Uterus (tissue), 3 donors: ENCODE measurements at regions not wholly inside any gene's neighbourhood (a gene's known extent, or its start where the extent isn't known, plus 50 kb on each side); places are given as distances from the start of the nearest gene placed in this dataset.

Experiments used
- DNase-seq, 2 donors: peaks; one replicate each; pipeline ENCODE4 v3.0.0-alpha.2; 2019 to 2020
- H3K27ac ChIP-seq, 2 donors: fragments of 200-600 bp; sonication (generic); 1 replicate in 1 of 2; 2 replicates in 1 of 2; pipeline ENCODE4 v1.5.1; 2016 to 2018
- H3K27me3 ChIP-seq, 2 donors: fragments of 200-600 bp; sonication (generic); one replicate each; pipeline ENCODE4 v1.5.1; 2018 to 2019; ENCODE audit warnings: control low read depth in 1 of 2
- H3K36me3 ChIP-seq, 2 donors: fragments of 200-600 bp; sonication (generic); one replicate each; pipeline ENCODE4 v1.5.1; 2019; ENCODE audit warnings: control low read depth in 1 of 2
- H3K4me1 ChIP-seq, 2 donors: fragments of 200-600 bp; sonication (generic); one replicate each; pipeline ENCODE4 v1.5.1; 2018 to 2019; ENCODE audit warnings: control low read depth in 1 of 2
- H3K4me3 ChIP-seq, 2 donors: fragments of 200-600 bp; sonication (generic); 1 replicate in 1 of 2; 2 replicates in 1 of 2; pipeline ENCODE4 v1.5.1; 2018 to 2019; ENCODE audit warnings: mild to moderate bottlenecking in 1 of 2
- H3K9me3 ChIP-seq, 2 donors: fragments of 200-600 bp; sonication (generic); one replicate each; pipeline ENCODE4 v1.5.1; 2019; ENCODE audit warnings: control low read depth in 1 of 2
- CTCF ChIP-seq, 4 experiments: fragments of 200-600 bp in 2 of 4; fragments of 450-650 bp in 2 of 4; sonication (generic) in 2 of 4; IDR thresholded peaks; one replicate each; pipeline ENCODE4 v1.5.1; 2016 to 2019; ENCODE audit warnings: antibody characterized with exemption in 4 of 4, mild to moderate bottlenecking in 2 of 4, moderate library complexity in 1 of 4
- POLR2A ChIP-seq, 2 donors: fragments of 450-650 bp; IDR thresholded peaks; one replicate each; pipeline ENCODE4 v1.6.1; 2016; ENCODE audit warnings: antibody characterized with exemption in 2 of 2, mild to moderate bottlenecking in 1 of 2, moderate library complexity in 1 of 2
- intact Hi-C: fragments of 100-400 bp; cut with DNase I; formaldehyde crosslinking; loops from one replicate; pipeline ENCODE4 v1.15.1; 2023; ENCODE audit warnings: low total_unique reads
- donor health status: DM: yes; HTN: yes; CAD: no.

- Histone ChIP-seq H3K4me3 (no peak overlapping the region), H3K27me3 (no peaks in the 10 kb centered on the region), H3K9me3 (no peaks in the 10 kb centered on the region), H3K27ac (no peak overlapping the region), H3K4me1 (no peaks in the 10 kb centered on the region), H3K36me3 (no peaks in the 10 kb centered on the region)
- no peak for TF ChIP-seq CTCF (IDR thresholded peaks at IDR 0.05)
- TF ChIP-seq POLR2A (IDR thresholded peaks at IDR 0.05) = no peak
- DNase-seq = no peak
- intact Hi-C loops = no loop called here
Observed at GRCh38 chr7:80362010-80362618, 149.8 kb downstream of the GNAT3 start.

- Histone ChIP-seq H3K27me3 (no peaks in the 10 kb centered on the region), H3K36me3 (no peaks in the 10 kb centered on the region), H3K27ac (no peak overlapping the region), H3K4me1 (no peaks in the 10 kb centered on the region), H3K4me3 (no peak overlapping the region), H3K9me3 (no peaks in the 10 kb centered on the region)
- intact Hi-C loops = no loop called here
- no peak for DNase-seq
- TF ChIP-seq CTCF (IDR thresholded peaks at IDR 0.05) = no peak
- no peak for TF ChIP-seq POLR2A (IDR thresholded peaks at IDR 0.05)
Observed at GRCh38 chr7:80359476-80359875, 152.4 kb downstream of the GNAT3 start.

- TF ChIP-seq CTCF (IDR thresholded peaks at IDR 0.05) (no peak), POLR2A (IDR thresholded peaks at IDR 0.05) (no peak)
- H3K9me3 ChIP-seq = no peaks in the 10 kb centered on the region
- no peaks in the 10 kb centered on the region for H3K27me3 ChIP-seq
- H3K4me3 ChIP-seq = no peak overlapping the region
- H3K4me1 ChIP-seq = no peaks in the 10 kb centered on the region
- H3K36me3 ChIP-seq = no peaks in the 10 kb centered on the region
- intact Hi-C loops = no loop called here
- no peak overlapping the region for H3K27ac ChIP-seq
- no peak for DNase-seq
Observed at GRCh38 chr7:80359029-80359428, 152.8 kb downstream of the GNAT3 start.

GRCh38 chr7:80357530-80357929, 154.3 kb downstream of the GNAT3 start:
- no peaks in the 10 kb centered on the region for H3K36me3 ChIP-seq
- no peaks in the 10 kb centered on the region for H3K4me1 ChIP-seq
- H3K27me3 ChIP-seq = no peaks in the 10 kb centered on the region
- no peak for DNase-seq
- intact Hi-C loops = no loop called here
- no peak overlapping the region for H3K4me3 ChIP-seq
- H3K27ac ChIP-seq = no peak overlapping the region
- H3K9me3 ChIP-seq = no peaks in the 10 kb centered on the region
- TF ChIP-seq CTCF (IDR thresholded peaks at IDR 0.05) (no peak), POLR2A (IDR thresholded peaks at IDR 0.05) (no peak)

GRCh38 chr7:80350430-80350829, 161.4 kb downstream of the GNAT3 start:
- no peak overlapping the region for H3K4me3 ChIP-seq
- H3K36me3 ChIP-seq = no peaks in the 10 kb centered on the region
- intact Hi-C loops = no loop called here
- H3K27ac ChIP-seq = no peak overlapping the region
- H3K4me1 ChIP-seq = no peaks in the 10 kb centered on the region
- no peak for DNase-seq
- no peaks in the 10 kb centered on the region for H3K27me3 ChIP-seq
- no peaks in the 10 kb centered on the region for H3K9me3 ChIP-seq
- TF ChIP-seq POLR2A (IDR thresholded peaks at IDR 0.05) = no peak
- no peak for TF ChIP-seq CTCF (IDR thresholded peaks at IDR 0.05)
